Epithelial cell of proximal tubule (primary cell): ENCODE measurements at regions not wholly inside any gene's neighbourhood (a gene's known extent, or its start where the extent isn't known, plus 50 kb on each side); places are given as distances from the start of the nearest gene placed in this dataset.

Source experiments
- DNase-seq: peaks from one replicate; pipeline ENCODE4 v3.0.0-alpha.2; 2011; ENCODE audit warnings: low read depth
- H3K4me3 ChIP-seq: 2 replicates; pipeline ENCODE4 v1.5.1; 2011; ENCODE audit warnings: low read depth, mild to moderate bottlenecking, low read length
- CTCF ChIP-seq: conservative IDR thresholded peaks from 2 replicates; pipeline ENCODE4 v1.5.1; 2012; ENCODE audit warnings: low read depth, mild to moderate bottlenecking, low read length

- H3K4me3 ChIP-seq = no peak overlapping the region
- TF ChIP-seq CTCF = no peak
- DNase-seq = no peak
These were observed 294.2 kb downstream of the GPATCH2 start for GRCh38 chr1:217336724-217337123.

GRCh38 chr1:217333939-217334338 lies 297.0 kb downstream of the GPATCH2 start:
- no peak for DNase-seq
- peak; percentile 91 for TF ChIP-seq CTCF
- no peak overlapping the region for H3K4me3 ChIP-seq

- no peak overlapping the region for H3K4me3 ChIP-seq
- peak; percentile 46 for TF ChIP-seq CTCF
- DNase-seq = no peak
These were observed 298.3 kb downstream of the GPATCH2 start for GRCh38 chr1:217332431-217333065.

GRCh38 chr1:217331698-217332097 lies 299.2 kb downstream of the GPATCH2 start:
- H3K4me3 ChIP-seq = no peak overlapping the region
- no peak for DNase-seq
- TF ChIP-seq CTCF = no peak

- no peak overlapping the region for H3K4me3 ChIP-seq
- TF ChIP-seq CTCF = no peak
- DNase-seq = no peak
These were observed 303.0 kb downstream of the GPATCH2 start for GRCh38 chr1:217327901-217328300.

- no peak overlapping the region for H3K4me3 ChIP-seq
- no peak for TF ChIP-seq CTCF
- no peak for DNase-seq
These were observed 308.1 kb downstream of the GPATCH2 start for GRCh38 chr1:217322834-217323233.

- TF ChIP-seq CTCF = no peak
- no peak overlapping the region for H3K4me3 ChIP-seq
- DNase-seq = peak; percentile 29
These were observed 315.5 kb downstream of the GPATCH2 start for GRCh38 chr1:217315346-217315745.
